Body of pancreas (tissue), 4 donors: ENCODE measurements at regions not wholly inside any gene's neighbourhood (a gene's known extent, or its start where the extent isn't known, plus 50 kb on each side); places are given as distances from the start of the nearest gene placed in this dataset.

Source experiments
- CTCF ChIP-seq, 7 experiments: fragments of 450-650 bp in 4 of 7; fragments of 200-600 bp in 3 of 7; sonication (generic) in 3 of 7; IDR thresholded peaks; one replicate each; pipeline ENCODE4 v1.5.1; 2016 to 2019; ENCODE audit warnings: antibody characterized with exemption in 7 of 7
- POLR2A ChIP-seq, 3 donors: fragments of 450-650 bp; IDR thresholded peaks; one replicate each; pipeline ENCODE4 v1.6.1; 2016; ENCODE audit warnings: antibody characterized with exemption in 3 of 3, mild to moderate bottlenecking in 2 of 3

- no peak for TF ChIP-seq CTCF (IDR thresholded peaks at IDR 0.05)
- no peak for TF ChIP-seq POLR2A (IDR thresholded peaks at IDR 0.05)
These were observed 965.1 kb upstream of the PABPC4L start for GRCh38 chr4:135166661-135167060.
